Activated naive CD8-positive, alpha-beta T cell treated with anti-CD3 and anti-CD28 coated beads, Interleukin-2, amount 10 ng/mL, durations not matched to agents 7 days and 5 days (primary cell): ENCODE measurements at regions not wholly inside any gene's neighbourhood (a gene's known extent, or its start where the extent isn't known, plus 50 kb on each side); places are given as distances from the start of the nearest gene placed in this dataset.

ENCODE experiments used
- ATAC-seq: fragments of 150-1000 bp; cut with Tn5 transposase; one replicate; pipeline ENCODE4 v1.10.0; 2021; ENCODE audit warnings: low read depth, moderate library complexity
- POLR2A ChIA-PET: fragments of 350-600 bp; sonication (Branson Sonifier 250); formaldehyde crosslinking; loops from one replicate; lab custom pipeline; 2021; ENCODE audit warnings: antibody characterized with exemption; lab: Charles Lee
- DNase-seq: peaks from one replicate; pipeline ENCODE4 v3.0.0; 2021
- H3K27ac Mint-ChIP-seq: one replicate; pipeline ENCODE4 v1.8.0; 2022; ENCODE audit warnings: mild to moderate bottlenecking, mixed read lengths
- H3K27me3 Mint-ChIP-seq: one replicate; pipeline ENCODE4 v1.8.0; 2022; ENCODE audit warnings: mild to moderate bottlenecking, moderate library complexity, mixed read lengths
- H3K36me3 Mint-ChIP-seq: one replicate; pipeline ENCODE4 v1.8.0; 2021; ENCODE audit warnings: mild to moderate bottlenecking, mixed read lengths
- H3K4me1 Mint-ChIP-seq: one replicate; pipeline ENCODE4 v1.8.0; 2021; ENCODE audit warnings: mixed read lengths
- H3K4me3 Mint-ChIP-seq: one replicate; pipeline ENCODE4 v1.8.0; 2022; ENCODE audit warnings: mild to moderate bottlenecking, moderate library complexity, mixed read lengths
- H3K9me3 Mint-ChIP-seq: one replicate; pipeline ENCODE4 v1.8.0; 2021; ENCODE audit warnings: mixed read lengths

- H3K27me3 Mint-ChIP-seq: no peaks in the 10 kb centered on the region
- no peaks in the 10 kb centered on the region for H3K36me3 Mint-ChIP-seq
- H3K4me1 Mint-ChIP-seq: no peaks in the 10 kb centered on the region
- no peak for ATAC-seq
- POLR2A ChIA-PET: no interaction called here
- no peak overlapping the region for H3K4me3 Mint-ChIP-seq
- H3K9me3 Mint-ChIP-seq: no peaks in the 10 kb centered on the region
- no peak for DNase-seq
- H3K27ac Mint-ChIP-seq: no peak overlapping the region
Measured at GRCh38 chr3:69531576-69532546, 146.0 kb upstream of the FRMD4B start.

DNA sequence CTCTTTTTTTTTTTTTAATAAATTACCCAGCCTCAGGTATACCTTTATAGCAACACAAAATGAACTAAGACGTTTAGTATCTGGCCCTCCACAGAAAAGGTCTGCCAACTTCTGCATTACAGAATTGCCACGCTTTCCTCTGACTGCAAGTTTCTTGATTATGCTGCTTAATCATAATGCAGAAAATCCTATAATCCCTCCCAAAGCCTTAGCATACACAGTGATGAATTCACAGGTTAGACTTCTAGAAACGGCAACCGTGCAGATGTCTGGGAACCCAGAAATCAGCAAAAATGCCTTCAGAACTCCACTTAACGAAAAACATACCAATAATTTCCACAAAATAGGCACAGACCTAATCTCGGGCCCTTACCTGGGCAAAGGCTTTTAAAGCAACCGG, 144.7 kb upstream of the FRMD4B start:
- POLR2A ChIA-PET: no interaction called here
- DNase-seq (no peak), ATAC-seq (no peak)
- Mint-ChIP-seq H3K36me3 (no peaks in the 10 kb centered on the region), H3K4me1 (no peaks in the 10 kb centered on the region), H3K4me3 (no peak overlapping the region), H3K27me3 (no peaks in the 10 kb centered on the region), H3K27ac (no peak overlapping the region), H3K9me3 (no peaks in the 10 kb centered on the region)

DNA sequence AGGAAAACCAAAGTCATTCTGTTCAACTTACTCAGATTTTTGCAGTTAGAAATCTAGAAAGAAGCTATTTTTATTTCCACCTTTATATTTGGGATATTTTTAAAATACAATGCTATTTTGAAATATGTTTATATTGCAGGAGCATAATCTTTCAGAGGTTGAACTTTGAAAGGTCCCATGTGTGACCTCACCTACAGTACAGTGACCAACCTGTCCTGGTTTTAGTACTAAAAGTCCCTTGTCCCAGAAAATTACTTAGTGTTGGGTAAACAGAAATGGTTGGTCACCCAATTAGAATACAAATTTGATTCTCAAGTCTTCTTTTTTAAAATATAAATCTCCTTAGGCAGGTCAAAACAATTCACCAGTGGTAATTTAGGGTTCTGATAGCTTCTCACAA, 141.6 kb upstream of the FRMD4B start:
- no peaks in the 10 kb centered on the region for H3K36me3 Mint-ChIP-seq
- H3K4me1 Mint-ChIP-seq: no peaks in the 10 kb centered on the region
- no peak for DNase-seq
- no peak overlapping the region for H3K4me3 Mint-ChIP-seq
- H3K27ac Mint-ChIP-seq: no peak overlapping the region
- H3K9me3 Mint-ChIP-seq: no peaks in the 10 kb centered on the region
- ATAC-seq: no peak
- POLR2A ChIA-PET: no interaction called here
- no peaks in the 10 kb centered on the region for H3K27me3 Mint-ChIP-seq

GRCh38 chr3:69524816-69525215, 138.9 kb upstream of the FRMD4B start:
- Mint-ChIP-seq H3K36me3 (no peaks in the 10 kb centered on the region), H3K9me3 (no peaks in the 10 kb centered on the region), H3K4me3 (no peak overlapping the region), H3K27me3 (no peaks in the 10 kb centered on the region), H3K4me1 (no peaks in the 10 kb centered on the region), H3K27ac (no peak overlapping the region)
- DNase-seq (no peak), ATAC-seq (no peak)
- POLR2A ChIA-PET: no interaction called here

- H3K27ac Mint-ChIP-seq: no peak overlapping the region
- no peaks in the 10 kb centered on the region for H3K27me3 Mint-ChIP-seq
- H3K9me3 Mint-ChIP-seq: no peaks in the 10 kb centered on the region
- DNase-seq: no peak
- no peak overlapping the region for H3K4me3 Mint-ChIP-seq
- H3K4me1 Mint-ChIP-seq: no peaks in the 10 kb centered on the region
- POLR2A ChIA-PET: no interaction called here
- ATAC-seq: no peak
- H3K36me3 Mint-ChIP-seq: no peaks in the 10 kb centered on the region
Measured at GRCh38 chr3:69521286-69521685, 135.4 kb upstream of the FRMD4B start.

DNA sequence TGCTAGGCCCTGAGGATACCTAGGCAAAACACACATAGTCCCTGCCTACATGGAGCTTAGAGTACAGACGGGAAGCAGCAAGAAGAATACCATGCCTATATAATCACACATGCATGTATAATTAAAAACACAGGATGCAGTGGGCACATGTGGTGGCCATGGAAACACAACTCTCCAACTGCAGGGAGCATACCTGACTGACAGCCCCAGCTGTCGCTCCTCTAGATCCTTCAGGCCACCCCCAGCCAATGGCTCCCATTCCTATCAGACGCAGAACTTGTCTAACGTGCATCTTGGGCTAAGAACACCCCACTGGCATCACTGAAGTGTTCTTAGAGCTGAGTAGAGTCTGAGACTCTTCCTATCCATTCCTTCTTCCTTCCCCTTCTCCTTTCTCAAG, 125.5 kb upstream of the FRMD4B start:
- peaks cover 5% of the 10 kb centered on the region for H3K27me3 Mint-ChIP-seq
- no peaks in the 10 kb centered on the region for H3K9me3 Mint-ChIP-seq
- POLR2A ChIA-PET: no interaction called here
- DNase-seq (no peak), ATAC-seq (no peak)
- H3K27ac Mint-ChIP-seq: no peak overlapping the region
- no peaks in the 10 kb centered on the region for H3K36me3 Mint-ChIP-seq
- H3K4me3 Mint-ChIP-seq: no peak overlapping the region
- H3K4me1 Mint-ChIP-seq: no peaks in the 10 kb centered on the region

GRCh38 chr3:69510481-69511030, 124.7 kb upstream of the FRMD4B start:
- H3K27ac Mint-ChIP-seq: no peak overlapping the region
- no peaks in the 10 kb centered on the region for H3K36me3 Mint-ChIP-seq
- no peaks in the 10 kb centered on the region for H3K9me3 Mint-ChIP-seq
- ATAC-seq: no peak
- H3K27me3 Mint-ChIP-seq: peaks cover 5% of the 10 kb centered on the region
- POLR2A ChIA-PET: no interaction called here
- no peak overlapping the region for H3K4me3 Mint-ChIP-seq
- DNase-seq: no peak
- no peaks in the 10 kb centered on the region for H3K4me1 Mint-ChIP-seq

DNA sequence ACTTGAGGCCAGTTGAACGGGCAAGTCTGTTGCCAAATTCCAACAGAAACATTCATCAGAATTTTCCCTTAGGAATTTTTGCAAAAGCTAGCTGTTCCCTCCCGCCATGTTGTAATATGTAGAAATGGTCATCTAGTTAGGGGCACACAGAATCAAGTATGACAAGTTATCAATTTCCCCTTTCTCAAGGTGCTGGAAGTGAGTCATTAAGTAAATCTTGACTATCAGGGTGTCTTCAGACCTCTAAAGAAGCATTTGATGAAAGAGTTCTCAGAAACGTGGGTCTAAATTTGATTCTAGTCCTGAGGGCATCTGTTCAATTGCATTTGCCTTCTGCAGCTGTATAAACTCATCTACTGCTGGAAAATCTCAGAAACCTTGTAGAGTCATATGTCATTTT, 123.4 kb upstream of the FRMD4B start:
- H3K36me3 Mint-ChIP-seq: no peaks in the 10 kb centered on the region
- no peaks in the 10 kb centered on the region for H3K4me1 Mint-ChIP-seq
- no peak for DNase-seq
- no peak overlapping the region for H3K4me3 Mint-ChIP-seq
- POLR2A ChIA-PET: no interaction called here
- peaks cover 5% of the 10 kb centered on the region for H3K27me3 Mint-ChIP-seq
- no peaks in the 10 kb centered on the region for H3K9me3 Mint-ChIP-seq
- no peak for ATAC-seq
- H3K27ac Mint-ChIP-seq: no peak overlapping the region

DNA sequence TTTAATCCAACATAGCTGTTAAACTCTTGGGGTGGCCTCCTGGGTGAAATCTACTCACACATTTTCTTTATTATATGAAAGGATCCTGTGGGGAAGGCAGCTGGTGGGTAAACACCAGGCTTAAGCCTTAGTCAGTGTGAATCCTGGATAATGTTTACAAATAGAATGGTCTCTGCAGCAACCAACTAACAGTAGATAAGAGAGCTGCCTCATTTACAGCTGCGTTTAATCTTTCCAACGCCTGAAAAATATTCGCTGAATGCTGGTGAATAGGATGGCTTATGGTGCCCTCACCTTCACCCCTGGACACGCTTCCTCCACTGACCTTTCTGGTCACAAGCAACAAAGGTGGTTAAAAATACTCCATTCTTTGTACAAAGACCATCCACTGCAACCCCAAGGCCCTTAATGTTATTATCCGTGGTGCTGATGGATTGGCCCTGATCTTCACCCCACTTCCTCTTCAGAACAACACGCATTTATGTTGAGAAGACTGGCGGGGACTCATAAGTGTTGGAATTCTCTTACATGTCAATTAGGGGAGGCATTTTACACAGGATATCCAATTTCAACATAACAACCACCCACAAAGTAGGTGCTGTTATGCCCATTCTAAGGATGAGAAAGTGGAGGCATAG, 120.0 kb upstream of the FRMD4B start:
- Mint-ChIP-seq H3K4me1 (no peaks in the 10 kb centered on the region), H3K27ac (no peak overlapping the region), H3K27me3 (peaks cover 2% of the 10 kb centered on the region), H3K9me3 (no peaks in the 10 kb centered on the region), H3K4me3 (no peak overlapping the region), H3K36me3 (no peaks in the 10 kb centered on the region)
- no peak for ATAC-seq
- DNase-seq: no peak
- POLR2A ChIA-PET: no interaction called here

GRCh38 chr3:69504232-69504631, 118.3 kb upstream of the FRMD4B start:
- POLR2A ChIA-PET: no interaction called here
- no peak for ATAC-seq
- no peaks in the 10 kb centered on the region for H3K36me3 Mint-ChIP-seq
- H3K4me3 Mint-ChIP-seq: no peak overlapping the region
- peaks cover 2% of the 10 kb centered on the region for H3K27me3 Mint-ChIP-seq
- no peaks in the 10 kb centered on the region for H3K9me3 Mint-ChIP-seq
- H3K4me1 Mint-ChIP-seq: no peaks in the 10 kb centered on the region
- no peak for DNase-seq
- no peak overlapping the region for H3K27ac Mint-ChIP-seq

DNA sequence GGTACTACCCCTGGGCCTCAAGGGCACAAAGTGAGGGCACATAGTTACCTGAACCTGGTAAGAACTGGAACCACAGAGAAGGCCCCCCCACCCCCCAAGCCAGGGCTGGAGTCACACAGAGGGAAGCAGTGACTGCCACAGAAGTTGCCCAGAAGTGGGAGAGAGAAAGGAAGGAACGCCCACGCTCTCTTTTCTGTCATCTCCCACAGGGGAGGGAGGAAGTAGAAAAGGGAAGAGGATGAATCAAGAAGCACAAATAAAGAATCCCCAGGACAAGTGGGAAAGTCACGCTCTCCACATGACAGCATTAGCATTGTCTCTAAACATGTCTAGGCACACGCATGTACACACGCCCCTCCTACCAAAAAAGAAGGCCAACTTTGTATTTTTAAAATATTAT, 114.7 kb upstream of the FRMD4B start:
- ATAC-seq (no peak), DNase-seq (no peak)
- Mint-ChIP-seq H3K4me3 (no peak overlapping the region), H3K27me3 (no peaks in the 10 kb centered on the region), H3K27ac (no peak overlapping the region), H3K4me1 (no peaks in the 10 kb centered on the region), H3K9me3 (peaks cover 1% of the 10 kb centered on the region), H3K36me3 (no peaks in the 10 kb centered on the region)
- POLR2A ChIA-PET: no interaction called here

DNA sequence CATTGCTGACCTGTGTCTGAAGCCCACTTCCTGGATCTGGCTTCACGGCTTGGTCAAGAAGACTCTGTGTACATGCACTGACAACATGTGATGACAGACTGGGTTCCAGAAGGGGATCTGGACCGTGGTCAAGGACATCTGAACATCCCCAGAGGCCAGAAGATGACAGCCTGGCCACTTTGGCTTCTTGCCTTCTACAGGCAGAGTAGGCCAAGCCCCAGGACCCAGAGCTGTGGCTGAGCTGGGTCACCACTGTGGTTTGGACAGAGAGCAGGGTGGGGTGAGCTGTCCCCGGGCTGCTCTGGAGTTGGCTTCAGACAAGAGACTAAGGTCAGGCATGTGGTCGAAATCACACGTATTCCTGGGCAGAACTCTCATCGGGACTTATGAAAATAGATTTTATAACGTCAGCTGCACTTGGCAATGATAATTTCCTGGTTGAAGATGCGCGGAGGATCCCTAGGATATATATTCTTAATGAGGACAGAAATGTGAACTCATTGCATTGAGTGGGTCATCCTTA, 114.1 kb upstream of the FRMD4B start:
- H3K27me3 Mint-ChIP-seq: no peaks in the 10 kb centered on the region
- peaks cover 1% of the 10 kb centered on the region for H3K9me3 Mint-ChIP-seq
- POLR2A ChIA-PET: no interaction called here
- H3K36me3 Mint-ChIP-seq: no peaks in the 10 kb centered on the region
- H3K27ac Mint-ChIP-seq: no peak overlapping the region
- DNase-seq (no peak), ATAC-seq (no peak)
- H3K4me3 Mint-ChIP-seq: no peak overlapping the region
- no peaks in the 10 kb centered on the region for H3K4me1 Mint-ChIP-seq

GRCh38 chr3:69499422-69499821, 113.5 kb upstream of the FRMD4B start:
- no peak for DNase-seq
- Mint-ChIP-seq H3K4me1 (no peaks in the 10 kb centered on the region), H3K9me3 (peaks cover 1% of the 10 kb centered on the region), H3K27me3 (no peaks in the 10 kb centered on the region), H3K27ac (no peak overlapping the region), H3K36me3 (no peaks in the 10 kb centered on the region), H3K4me3 (no peak overlapping the region)
- ATAC-seq: no peak
- POLR2A ChIA-PET: no interaction called here

- Mint-ChIP-seq H3K4me1 (no peaks in the 10 kb centered on the region), H3K27me3 (peaks cover under 1% of the 10 kb centered on the region), H3K36me3 (no peaks in the 10 kb centered on the region), H3K4me3 (no peak overlapping the region), H3K27ac (no peak overlapping the region), H3K9me3 (peaks cover 1% of the 10 kb centered on the region)
- no peak for DNase-seq
- POLR2A ChIA-PET: no interaction called here
- no peak for ATAC-seq
Measured at GRCh38 chr3:69496856-69497255, 111.0 kb upstream of the FRMD4B start.
